ENCODE measurements at regions not wholly inside any gene's neighbourhood (a gene's known extent, or its start where the extent isn't known, plus 50 kb on each side); places are given as distances from the start of the nearest gene placed in this dataset.
"Not testable (repeated sequence)": the region's sequence is repeated elsewhere in the genome, so short reads cannot be mapped to it uniquely, and the experiment has no call there.

DNA sequence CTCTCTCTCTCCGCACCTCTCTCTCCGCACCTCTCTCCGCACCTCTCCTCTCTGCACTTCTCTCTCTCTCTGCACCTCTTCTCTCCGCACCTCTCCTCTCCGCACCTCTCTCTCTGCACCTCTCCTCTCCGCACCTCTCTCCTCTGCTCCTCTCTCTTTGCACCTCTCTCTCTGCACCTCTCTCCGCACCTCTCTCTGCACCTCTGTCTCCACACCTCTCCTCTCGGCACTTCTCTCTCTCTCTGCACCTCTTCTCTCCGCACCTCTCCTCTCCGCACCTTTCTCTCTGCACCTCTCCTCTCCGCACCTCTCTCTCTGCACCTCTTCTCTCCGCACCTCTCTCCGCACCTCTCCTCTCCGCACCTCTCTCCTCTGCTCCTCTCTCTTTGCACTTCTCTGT is 274.2 kb downstream of the CCSER2 start:
- H3K4me1 Mint-ChIP-seq (ENCODE audit: low read depth); H3K9me3 Mint-ChIP-seq; H3K4me3 Mint-ChIP-seq; DNase-seq; H3K36me3 Mint-ChIP-seq (ENCODE audit: low read depth); intact Hi-C loops (cut with micrococcal nuclease); H3K27ac Mint-ChIP-seq: not testable (repeated sequence)
- CTCF ChIA-PET, result interaction anchor here (0.6 kb wide), 1 partner anchor 533 kb away, joined by 3 read pairs; no protein-coding TSS in a partner anchor
- H3K27me3 Mint-ChIP-seq (ENCODE audit: low read depth), result peaks cover 13% of the 10 kb centered on the region

DNA sequence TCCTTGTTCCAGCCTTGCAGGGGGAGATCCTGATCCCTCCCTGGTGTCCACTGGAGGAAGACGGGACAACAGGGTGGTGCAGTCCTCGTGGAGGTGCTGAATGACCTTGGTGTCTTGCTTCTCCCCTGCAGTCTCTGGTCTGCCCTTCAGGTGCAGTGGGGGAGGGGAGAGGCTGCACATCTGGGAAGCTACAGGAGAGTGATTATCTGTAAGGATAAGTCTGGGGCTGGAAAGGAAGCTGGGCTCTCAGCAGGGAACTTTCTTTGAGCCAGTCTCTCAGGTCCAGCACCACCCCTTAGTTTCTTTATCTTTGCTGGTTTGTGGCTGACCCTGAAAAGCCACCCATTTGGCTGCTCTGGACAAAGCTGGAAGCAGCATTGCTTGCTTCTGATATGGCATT is 275.6 kb downstream of the CCSER2 start:
- CTCF ChIA-PET, result interaction anchor here (1.1 kb wide), 1 partner anchor 64 kb away, joined by 3 read pairs; no protein-coding TSS in a partner anchor
- Mint-ChIP-seq H3K27ac (no peak overlapping the region), H3K4me3 (no peak overlapping the region), H3K36me3 (ENCODE audit: low read depth) (no peaks in the 10 kb centered on the region), H3K4me1 (ENCODE audit: low read depth) (no peaks in the 10 kb centered on the region), H3K27me3 (ENCODE audit: low read depth) (peaks cover 16% of the 10 kb centered on the region), H3K9me3 (no peaks in the 10 kb centered on the region)
- DNase-seq, result no peak
- intact Hi-C loops (cut with micrococcal nuclease), result no loop called here

- no peak for DNase-seq
- intact Hi-C loops (cut with micrococcal nuclease), result no loop called here
- H3K4me3 Mint-ChIP-seq, result no peak overlapping the region
- no peak overlapping the region for H3K27ac Mint-ChIP-seq
- H3K9me3 Mint-ChIP-seq, result no peaks in the 10 kb centered on the region
- H3K4me1 Mint-ChIP-seq (ENCODE audit: low read depth), result no peaks in the 10 kb centered on the region
- H3K36me3 Mint-ChIP-seq (ENCODE audit: low read depth), result no peaks in the 10 kb centered on the region
- CTCF ChIA-PET, result no interaction called here
- H3K27me3 Mint-ChIP-seq (ENCODE audit: low read depth), result peaks cover 12% of the 10 kb centered on the region
These were observed 277.4 kb downstream of the CCSER2 start for GRCh38 chr10:84605802-84606201.

DNA sequence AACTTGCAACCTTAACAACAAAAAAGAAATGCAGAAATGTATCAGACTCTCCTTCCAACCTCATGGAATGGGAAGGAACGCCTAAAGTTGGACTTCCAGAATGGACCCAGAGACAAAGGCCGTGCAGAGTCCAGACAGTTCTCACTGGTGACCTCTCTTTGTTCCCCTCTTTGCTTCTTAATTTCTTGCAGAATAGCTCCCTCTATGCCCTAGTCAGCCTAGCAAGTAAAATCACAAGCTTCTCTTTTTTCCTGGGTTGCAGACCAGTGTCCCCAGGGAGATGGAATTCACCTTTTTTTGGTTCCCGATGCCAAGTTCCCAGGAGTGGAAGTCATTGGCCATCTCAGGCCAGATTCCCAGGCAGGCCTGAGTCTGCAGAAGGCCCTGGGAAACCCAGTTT is 278.0 kb downstream of the CCSER2 start:
- Mint-ChIP-seq H3K4me1 (ENCODE audit: low read depth) (no peaks in the 10 kb centered on the region), H3K4me3 (no peak overlapping the region), H3K27ac (no peak overlapping the region), H3K9me3 (no peaks in the 10 kb centered on the region), H3K27me3 (ENCODE audit: low read depth) (peaks cover 12% of the 10 kb centered on the region), H3K36me3 (ENCODE audit: low read depth) (no peaks in the 10 kb centered on the region)
- DNase-seq, result no peak
- CTCF ChIA-PET, result no interaction called here
- intact Hi-C loops (cut with micrococcal nuclease), result no loop called here

GRCh38 chr10:84607044-84607443 is 278.7 kb downstream of the CCSER2 start:
- Mint-ChIP-seq H3K4me3 (no peak overlapping the region), H3K9me3 (no peaks in the 10 kb centered on the region), H3K27ac (no peak overlapping the region), H3K36me3 (ENCODE audit: low read depth) (no peaks in the 10 kb centered on the region), H3K27me3 (ENCODE audit: low read depth) (peaks cover 12% of the 10 kb centered on the region), H3K4me1 (ENCODE audit: low read depth) (no peaks in the 10 kb centered on the region)
- no peak for DNase-seq
- intact Hi-C loops (cut with micrococcal nuclease), result no loop called here
- CTCF ChIA-PET, result no interaction called here

DNA sequence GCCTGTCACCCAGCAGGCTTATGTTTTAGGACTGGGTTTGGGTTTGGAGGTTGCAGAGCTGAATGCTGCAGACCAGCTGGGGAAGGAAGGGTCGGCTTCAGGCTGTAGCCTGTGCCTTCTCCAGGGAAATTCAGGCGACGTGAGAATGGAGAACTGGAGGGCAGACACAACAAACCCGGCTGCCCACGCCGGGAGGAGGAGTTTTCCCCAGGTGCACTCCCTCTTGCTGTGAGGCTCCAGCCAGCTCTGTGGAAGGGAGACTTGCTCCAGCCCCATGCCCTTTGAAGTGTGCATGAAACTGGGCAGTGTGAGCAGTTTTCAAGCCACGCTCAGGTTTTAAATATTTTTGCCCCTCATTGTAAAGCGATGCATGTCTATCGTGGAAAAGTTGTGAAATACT is 279.1 kb downstream of the CCSER2 start:
- H3K4me3 Mint-ChIP-seq, result no peak overlapping the region
- no peak overlapping the region for H3K27ac Mint-ChIP-seq
- peaks cover 12% of the 10 kb centered on the region for H3K27me3 Mint-ChIP-seq (ENCODE audit: low read depth)
- DNase-seq, result no peak
- H3K9me3 Mint-ChIP-seq, result no peaks in the 10 kb centered on the region
- no peaks in the 10 kb centered on the region for H3K36me3 Mint-ChIP-seq (ENCODE audit: low read depth)
- no peaks in the 10 kb centered on the region for H3K4me1 Mint-ChIP-seq (ENCODE audit: low read depth)
- intact Hi-C loops (cut with micrococcal nuclease), result no loop called here
- CTCF ChIA-PET, result no interaction called here

DNA sequence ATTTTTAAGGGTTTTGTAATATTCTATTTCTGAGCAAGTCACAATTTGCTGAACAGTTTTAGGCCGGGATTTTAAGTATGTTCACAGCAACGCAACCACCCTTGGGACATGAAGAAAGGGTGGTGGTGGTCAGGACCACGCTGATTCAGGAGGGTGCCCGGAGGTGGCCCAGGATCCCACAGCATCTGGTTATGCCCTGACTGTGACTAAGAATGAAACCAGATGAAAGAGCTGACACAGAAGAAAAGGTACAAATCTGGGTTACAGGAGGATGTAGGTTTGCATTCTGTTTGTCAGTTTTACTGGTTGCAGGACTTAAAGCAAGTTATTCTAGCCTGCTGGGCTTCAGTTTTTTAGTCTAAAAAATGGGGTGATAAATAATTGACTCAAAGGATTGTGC is 279.7 kb downstream of the CCSER2 start:
- Mint-ChIP-seq H3K27me3 (ENCODE audit: low read depth) (peaks cover 16% of the 10 kb centered on the region), H3K27ac (no peak overlapping the region), H3K4me1 (ENCODE audit: low read depth) (no peaks in the 10 kb centered on the region), H3K36me3 (ENCODE audit: low read depth) (no peaks in the 10 kb centered on the region), H3K9me3 (no peaks in the 10 kb centered on the region), H3K4me3 (no peak overlapping the region)
- no peak for DNase-seq
- intact Hi-C loops (cut with micrococcal nuclease), result no loop called here
- CTCF ChIA-PET, result interaction anchor here (1.0 kb wide), 1 partner anchor 71 kb away, joined by 6 read pairs; no protein-coding TSS in a partner anchor

GRCh38 chr10:84613336-84614021 is 285.1 kb downstream of the CCSER2 start:
- H3K27me3 Mint-ChIP-seq (ENCODE audit: low read depth), result peaks cover 20% of the 10 kb centered on the region
- H3K9me3 Mint-ChIP-seq, result no peaks in the 10 kb centered on the region
- H3K36me3 Mint-ChIP-seq (ENCODE audit: low read depth), result no peaks in the 10 kb centered on the region
- CTCF ChIA-PET, result interaction anchor here (0.6 kb wide), 1 partner anchor 81 kb away, joined by 3 read pairs; no protein-coding TSS in a partner anchor
- DNase-seq, result peak; percentile 10
- intact Hi-C loops (cut with micrococcal nuclease), result no loop called here
- no peaks in the 10 kb centered on the region for H3K4me1 Mint-ChIP-seq (ENCODE audit: low read depth)
- no peak overlapping the region for H3K4me3 Mint-ChIP-seq
- H3K27ac Mint-ChIP-seq, result no peak overlapping the region

- no peaks in the 10 kb centered on the region for H3K27me3 Mint-ChIP-seq (ENCODE audit: low read depth)
- no peaks in the 10 kb centered on the region for H3K9me3 Mint-ChIP-seq
- CTCF ChIA-PET, result no interaction called here
- no peaks in the 10 kb centered on the region for H3K4me1 Mint-ChIP-seq (ENCODE audit: low read depth)
- no peak for DNase-seq
- H3K36me3 Mint-ChIP-seq (ENCODE audit: low read depth), result no peaks in the 10 kb centered on the region
- no peak overlapping the region for H3K27ac Mint-ChIP-seq
- no peak overlapping the region for H3K4me3 Mint-ChIP-seq
- intact Hi-C loops (cut with micrococcal nuclease), result no loop called here
These were observed 298.2 kb downstream of the CCSER2 start for GRCh38 chr10:84626397-84627087.

DNA sequence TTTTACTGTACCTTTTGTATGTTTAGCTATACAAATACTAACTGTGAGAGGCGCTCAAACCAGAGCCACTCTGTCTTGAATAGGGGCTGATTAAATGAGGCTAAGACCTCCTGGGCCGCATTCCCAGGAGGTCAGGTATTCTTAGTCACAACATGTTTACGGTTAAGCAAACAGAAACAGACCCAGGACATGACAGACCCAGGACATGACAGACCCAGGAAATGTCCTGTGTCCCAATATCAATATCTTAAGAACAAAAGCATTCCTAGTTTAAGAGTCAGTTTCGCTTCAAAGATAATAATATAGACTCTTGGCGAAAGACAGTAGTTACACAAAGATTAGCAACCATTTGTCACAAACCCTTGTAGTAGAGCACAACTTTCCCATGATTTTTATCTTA is 304.5 kb downstream of the CCSER2 start:
- intact Hi-C loops (cut with micrococcal nuclease), result no loop called here
- Mint-ChIP-seq H3K27ac (no peak overlapping the region), H3K36me3 (ENCODE audit: low read depth) (no peaks in the 10 kb centered on the region), H3K4me1 (ENCODE audit: low read depth) (no peaks in the 10 kb centered on the region), H3K9me3 (peaks cover 2% of the 10 kb centered on the region), H3K27me3 (ENCODE audit: low read depth) (no peaks in the 10 kb centered on the region), H3K4me3 (no peak overlapping the region)
- CTCF ChIA-PET, result no interaction called here
- DNase-seq, result no peak

DNA sequence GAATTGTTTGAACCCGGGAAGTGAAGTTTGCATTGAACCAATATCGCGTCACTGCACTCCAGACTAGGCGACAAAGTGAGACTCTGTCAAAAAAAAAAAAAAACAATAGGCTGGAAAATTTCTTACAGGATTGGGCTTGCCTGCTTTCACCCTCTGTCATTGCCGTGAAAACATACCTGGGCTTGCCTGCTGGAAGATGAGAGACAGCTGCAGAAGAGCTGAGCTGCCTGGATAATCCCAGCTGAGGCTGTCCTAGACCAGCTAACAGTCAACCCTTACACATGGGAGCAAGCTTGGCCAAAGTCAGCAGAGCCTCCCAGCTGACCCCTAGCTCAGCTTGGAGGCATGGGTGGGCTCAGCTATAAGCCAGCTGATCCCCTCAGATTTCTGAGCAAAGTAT is 306.2 kb downstream of the CCSER2 start:
- no peak for DNase-seq
- Mint-ChIP-seq H3K36me3 (ENCODE audit: low read depth) (no peaks in the 10 kb centered on the region), H3K9me3 (peaks cover 5% of the 10 kb centered on the region), H3K4me1 (ENCODE audit: low read depth) (no peaks in the 10 kb centered on the region), H3K27ac (no peak overlapping the region), H3K27me3 (ENCODE audit: low read depth) (no peaks in the 10 kb centered on the region), H3K4me3 (no peak overlapping the region)
- CTCF ChIA-PET, result interaction anchor here (0.7 kb wide), 1 partner anchor 1783 kb away, joined by 3 read pairs; no protein-coding TSS in a partner anchor
- intact Hi-C loops (cut with micrococcal nuclease), result no loop called here

DNA sequence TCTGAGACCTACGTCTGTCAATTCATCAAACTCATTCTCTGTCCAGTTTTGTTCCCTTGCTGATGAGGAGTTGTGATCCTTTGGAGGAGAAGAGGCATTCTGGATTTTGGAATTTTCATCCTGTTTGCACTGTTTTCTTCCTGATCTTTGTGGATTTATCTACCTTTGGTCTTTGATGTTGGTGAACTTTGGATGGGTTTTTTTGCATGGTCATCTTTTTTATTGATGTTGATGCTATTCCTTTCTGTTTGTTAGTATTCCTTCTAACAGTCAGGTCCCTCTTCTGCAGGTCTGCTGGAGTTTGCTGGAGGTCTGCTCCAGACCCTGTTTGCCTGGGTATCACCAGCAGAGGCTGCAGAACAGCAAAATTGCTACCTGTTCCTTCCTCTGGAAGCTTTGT is 322.2 kb downstream of the CCSER2 start:
- H3K27ac Mint-ChIP-seq, result not testable (repeated sequence)

DNA sequence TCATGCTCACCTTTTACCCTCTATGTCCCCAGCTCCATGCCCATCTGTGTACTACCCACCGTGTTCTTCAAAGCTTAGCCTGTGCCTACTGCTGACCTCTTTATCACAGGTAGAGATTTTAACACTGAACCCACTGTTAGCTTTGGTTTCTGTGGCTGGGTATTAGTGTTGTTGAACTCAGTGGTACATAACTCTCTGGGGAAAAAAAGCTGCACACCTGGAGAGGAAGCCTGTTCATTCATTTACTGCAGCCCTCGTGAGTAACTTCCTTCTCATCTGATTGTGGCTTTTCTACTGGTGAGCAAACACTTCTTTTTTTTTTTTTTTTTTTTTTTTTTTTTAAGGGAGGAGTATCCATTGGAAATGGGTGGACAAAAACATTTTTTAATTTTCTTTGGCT is 326.3 kb downstream of the CCSER2 start:
- intact Hi-C loops (cut with micrococcal nuclease), result no loop called here
- DNase-seq, result no peak
- Mint-ChIP-seq H3K27me3 (ENCODE audit: low read depth) (peaks cover 4% of the 10 kb centered on the region), H3K27ac (no peak overlapping the region), H3K9me3 (no peaks in the 10 kb centered on the region), H3K4me1 (ENCODE audit: low read depth) (no peaks in the 10 kb centered on the region), H3K4me3 (no peak overlapping the region), H3K36me3 (ENCODE audit: low read depth) (no peaks in the 10 kb centered on the region)
- CTCF ChIA-PET, result interaction anchor here (1.1 kb wide), 1 partner anchor 10 kb away, joined by 3 read pairs; no protein-coding TSS in a partner anchor

More for the DNA sequence above, 322.2 kb downstream of the CCSER2 start:
- H3K4me1 Mint-ChIP-seq (ENCODE audit: low read depth); DNase-seq; H3K9me3 Mint-ChIP-seq; CTCF ChIA-PET; H3K36me3 Mint-ChIP-seq (ENCODE audit: low read depth); H3K4me3 Mint-ChIP-seq; H3K27me3 Mint-ChIP-seq (ENCODE audit: low read depth); intact Hi-C loops (cut with micrococcal nuclease): not testable (repeated sequence)
